A673 (cell line): ENCODE measurements at regions not wholly inside any gene's neighbourhood (a gene's known extent, or its start where the extent isn't known, plus 50 kb on each side); places are given as distances from the start of the nearest gene placed in this dataset.
"Not testable (repeated sequence)": the region's sequence is repeated elsewhere in the genome, so short reads cannot be mapped to it uniquely, and the experiment has no call there.

ENCODE experiments used
- EZH2 ChIP-seq: fragments of 200-600 bp; sonication (generic); IDR thresholded peaks from 2 replicates; pipeline ENCODE4 v1.6.1; 2017; ENCODE audit warnings: borderline replicate concordance, low read depth, mild to moderate bottlenecking, mixed read lengths, antibody characterized with exemption, low read length; ENCODE audit not compliant: poor library complexity, severe bottlenecking
- TF ChIP-seq, protein P1 (sequence below): fragments of 300-800, 200-600 bp; sonication (generic); conservative IDR thresholded peaks from 2 replicates; pipeline ENCODE4 v1.5.1; 2017; ENCODE audit warnings: low read depth, mild to moderate bottlenecking, antibody characterized with exemption, low read length, moderate library complexity, mixed read lengths

DNA sequence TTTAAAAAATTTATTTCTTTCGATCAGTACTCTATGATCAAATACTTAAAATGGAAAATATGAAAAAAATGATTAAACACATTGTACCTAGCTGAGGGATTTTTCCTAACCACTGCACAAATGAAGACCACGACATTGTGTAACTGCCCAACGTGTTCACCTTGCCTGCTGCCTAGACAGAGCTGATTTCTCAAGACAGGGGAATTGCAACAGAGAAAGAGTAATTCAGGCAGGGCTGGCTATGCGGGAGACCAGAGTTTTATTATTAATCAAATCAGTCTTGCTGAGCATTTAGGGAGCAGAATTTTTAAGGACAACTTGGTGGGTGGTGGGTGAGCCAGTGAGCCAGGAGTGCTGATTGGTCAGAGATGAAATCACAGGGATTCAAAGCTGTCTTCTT lies 1290.8 kb downstream of the RPIA start:
- TF ChIP-seq, protein P1, sequence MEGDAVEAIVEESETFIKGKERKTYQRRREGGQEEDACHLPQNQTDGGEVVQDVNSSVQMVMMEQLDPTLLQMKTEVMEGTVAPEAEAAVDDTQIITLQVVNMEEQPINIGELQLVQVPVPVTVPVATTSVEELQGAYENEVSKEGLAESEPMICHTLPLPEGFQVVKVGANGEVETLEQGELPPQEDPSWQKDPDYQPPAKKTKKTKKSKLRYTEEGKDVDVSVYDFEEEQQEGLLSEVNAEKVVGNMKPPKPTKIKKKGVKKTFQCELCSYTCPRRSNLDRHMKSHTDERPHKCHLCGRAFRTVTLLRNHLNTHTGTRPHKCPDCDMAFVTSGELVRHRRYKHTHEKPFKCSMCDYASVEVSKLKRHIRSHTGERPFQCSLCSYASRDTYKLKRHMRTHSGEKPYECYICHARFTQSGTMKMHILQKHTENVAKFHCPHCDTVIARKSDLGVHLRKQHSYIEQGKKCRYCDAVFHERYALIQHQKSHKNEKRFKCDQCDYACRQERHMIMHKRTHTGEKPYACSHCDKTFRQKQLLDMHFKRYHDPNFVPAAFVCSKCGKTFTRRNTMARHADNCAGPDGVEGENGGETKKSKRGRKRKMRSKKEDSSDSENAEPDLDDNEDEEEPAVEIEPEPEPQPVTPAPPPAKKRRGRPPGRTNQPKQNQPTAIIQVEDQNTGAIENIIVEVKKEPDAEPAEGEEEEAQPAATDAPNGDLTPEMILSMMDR: not testable (repeated sequence)
- not testable (repeated sequence) for TF ChIP-seq EZH2
